ENCODE measurements at regions not wholly inside any gene's neighbourhood (a gene's known extent, or its start where the extent isn't known, plus 50 kb on each side); places are given as distances from the start of the nearest gene placed in this dataset.
A peak's percentile ranks its signal among the peaks of the same experiment; 100 is the strongest.

GRCh38 chr3:159763011-159763601, 225.5 kb upstream of the IL12A start:
- DNase-seq (ENCODE audit: low read depth in 2 of 2), result peak; percentile 11 to 23

- peak; percentile 30 to 33 for DNase-seq (ENCODE audit: low read depth in 2 of 2)
Measured at GRCh38 chr3:159763602-159764489, 224.8 kb upstream of the IL12A start.

- DNase-seq (ENCODE audit: low read depth in 2 of 2), result no peak
Measured at GRCh38 chr3:159764490-159765029, 224.1 kb upstream of the IL12A start.

- DNase-seq (ENCODE audit: low read depth in 2 of 2), result no peak
Measured at GRCh38 chr3:159765030-159765859, 223.4 kb upstream of the IL12A start.

- DNase-seq (ENCODE audit: low read depth in 2 of 2), result no peak
Measured at GRCh38 chr3:159765860-159766294, 222.8 kb upstream of the IL12A start.

- no peak for DNase-seq (ENCODE audit: low read depth in 2 of 2)
Measured at GRCh38 chr3:159766563-159767185, 222.0 kb upstream of the IL12A start.

GRCh38 chr3:159770998-159771397, 217.6 kb upstream of the IL12A start:
- no peak for DNase-seq (ENCODE audit: low read depth in 2 of 2)

- no peak for DNase-seq (ENCODE audit: low read depth in 2 of 2)
Measured at GRCh38 chr3:159771865-159772611, 216.6 kb upstream of the IL12A start.

- DNase-seq (ENCODE audit: low read depth in 2 of 2), result no peak
Measured at GRCh38 chr3:159773706-159774105, 214.9 kb upstream of the IL12A start.

GRCh38 chr3:159775372-159775961, 213.2 kb upstream of the IL12A start:
- DNase-seq (ENCODE audit: low read depth in 2 of 2), result no peak

GRCh38 chr3:159776779-159777178, 211.9 kb upstream of the IL12A start:
- DNase-seq (ENCODE audit: low read depth in 2 of 2), result no peak

- no peak for DNase-seq (ENCODE audit: low read depth in 2 of 2)
Measured at GRCh38 chr3:159779883-159780282, 208.8 kb upstream of the IL12A start.

- no peak for DNase-seq (ENCODE audit: low read depth in 2 of 2)
Measured at GRCh38 chr3:159781867-159782266, 206.8 kb upstream of the IL12A start.

GRCh38 chr3:159782724-159783421, 205.8 kb upstream of the IL12A start:
- DNase-seq (ENCODE audit: low read depth in 2 of 2), result no peak

- DNase-seq (ENCODE audit: low read depth in 2 of 2), result no peak
Measured at GRCh38 chr3:159783780-159784742, 204.6 kb upstream of the IL12A start.

GRCh38 chr3:159785273-159785708, 203.3 kb upstream of the IL12A start:
- DNase-seq (ENCODE audit: low read depth in 2 of 2), result no peak

- no peak for DNase-seq (ENCODE audit: low read depth in 2 of 2)
Measured at GRCh38 chr3:159786489-159787177, 202.0 kb upstream of the IL12A start.

- no peak for DNase-seq (ENCODE audit: low read depth in 2 of 2)
Measured at GRCh38 chr3:159787178-159787574, 201.5 kb upstream of the IL12A start.

Measured in stimulated activated CD8-positive, alpha-beta memory T cell treated with anti-CD3 and anti-CD28 coated beads, Interleukin-15, amount 100 ng/mL, for 48 hours (primary cell).